GM13977 (cell line): ENCODE measurements at regions not wholly inside any gene's neighbourhood (a gene's known extent, or its start where the extent isn't known, plus 50 kb on each side); places are given as distances from the start of the nearest gene placed in this dataset.

Source experiments
- DNase-seq: peaks from one replicate; pipeline ENCODE4 v3.0.0; 2012; ENCODE audit warnings: low spot score
- in situ Hi-C: fragments of 300-500 bp; cut with MboI; formaldehyde crosslinking; loops from one replicate; pipeline ENCODE4 v1.12.0; 2022; ENCODE audit warnings: low sequenced_read_pairs, low pct_unique_long_range_greater_than_20kb, mixed read lengths, inconsistent platforms; ENCODE audit not compliant: unreplicated experiment
- TF ChIP-seq, protein P1 (sequence below): IDR thresholded peaks from 2 replicates; pipeline ENCODE4 v1.5.1; 2012; ENCODE audit warnings: mild to moderate bottlenecking, control low read depth; ENCODE audit not compliant: insufficient read depth; ENCODE audit errors: extremely low read depth, missing control alignments

DNA sequence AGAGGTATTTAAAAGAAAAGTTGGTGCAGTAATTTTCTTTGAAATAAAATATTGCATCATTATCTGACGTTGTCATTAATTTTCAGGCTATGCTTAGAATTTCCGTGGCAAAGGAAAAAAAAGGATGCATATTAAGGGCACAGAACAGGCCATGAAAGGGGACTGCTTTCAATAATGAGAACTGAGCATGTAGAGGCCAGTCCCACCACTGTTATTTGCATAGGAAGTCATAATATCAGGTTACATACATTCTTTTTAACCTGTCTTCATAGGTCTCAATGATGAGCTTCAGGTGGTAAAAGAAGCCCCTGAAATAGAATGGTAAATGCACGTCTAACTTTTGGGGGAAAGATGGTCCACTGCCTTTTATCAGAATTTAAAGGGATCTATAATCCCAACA lies 272.1 kb upstream of the ALCAM start:
- no peak for DNase-seq
- TF ChIP-seq, protein P1, sequence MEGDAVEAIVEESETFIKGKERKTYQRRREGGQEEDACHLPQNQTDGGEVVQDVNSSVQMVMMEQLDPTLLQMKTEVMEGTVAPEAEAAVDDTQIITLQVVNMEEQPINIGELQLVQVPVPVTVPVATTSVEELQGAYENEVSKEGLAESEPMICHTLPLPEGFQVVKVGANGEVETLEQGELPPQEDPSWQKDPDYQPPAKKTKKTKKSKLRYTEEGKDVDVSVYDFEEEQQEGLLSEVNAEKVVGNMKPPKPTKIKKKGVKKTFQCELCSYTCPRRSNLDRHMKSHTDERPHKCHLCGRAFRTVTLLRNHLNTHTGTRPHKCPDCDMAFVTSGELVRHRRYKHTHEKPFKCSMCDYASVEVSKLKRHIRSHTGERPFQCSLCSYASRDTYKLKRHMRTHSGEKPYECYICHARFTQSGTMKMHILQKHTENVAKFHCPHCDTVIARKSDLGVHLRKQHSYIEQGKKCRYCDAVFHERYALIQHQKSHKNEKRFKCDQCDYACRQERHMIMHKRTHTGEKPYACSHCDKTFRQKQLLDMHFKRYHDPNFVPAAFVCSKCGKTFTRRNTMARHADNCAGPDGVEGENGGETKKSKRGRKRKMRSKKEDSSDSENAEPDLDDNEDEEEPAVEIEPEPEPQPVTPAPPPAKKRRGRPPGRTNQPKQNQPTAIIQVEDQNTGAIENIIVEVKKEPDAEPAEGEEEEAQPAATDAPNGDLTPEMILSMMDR: no peak
- in situ Hi-C loops: no loop called here

DNA sequence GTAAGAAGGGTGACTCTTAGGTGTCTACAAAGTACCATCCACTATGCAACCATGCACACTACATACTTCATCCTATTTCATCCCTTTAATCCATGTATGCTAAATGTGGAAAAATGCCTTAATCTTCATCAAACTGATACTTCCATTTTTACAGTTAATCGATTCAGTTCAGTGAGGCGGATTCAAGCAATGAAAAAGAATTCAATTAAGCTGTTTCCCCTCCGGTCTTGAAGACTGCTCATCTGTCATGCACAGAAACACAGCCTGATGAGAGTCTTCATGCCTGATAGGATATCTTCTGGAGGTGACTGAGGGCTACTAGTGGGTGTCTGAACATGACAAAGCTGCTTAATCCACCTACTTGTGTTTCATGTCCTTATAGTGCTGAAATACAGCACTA lies 270.6 kb upstream of the ALCAM start:
- TF ChIP-seq, protein P1: no peak
- in situ Hi-C loops: no loop called here
- no peak for DNase-seq

DNA sequence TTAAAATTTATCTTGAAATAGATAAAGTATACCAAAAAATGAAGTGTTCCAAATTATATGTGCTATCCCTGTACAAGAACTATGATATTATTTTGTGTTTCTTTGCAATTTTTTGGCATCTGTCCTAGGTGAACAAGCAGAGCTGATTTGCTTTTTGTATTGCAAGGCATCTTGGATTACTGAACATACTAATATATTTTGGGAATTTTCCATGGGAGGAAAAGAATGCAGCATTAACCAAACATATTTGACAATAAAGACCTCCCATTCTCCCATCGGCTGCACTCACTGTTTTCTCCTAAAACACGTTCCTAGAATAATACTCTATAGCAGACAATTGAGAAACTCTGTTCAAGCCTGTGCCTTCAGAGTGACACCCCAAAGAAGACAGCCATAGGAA lies 265.1 kb upstream of the ALCAM start:
- in situ Hi-C loops: no loop called here
- DNase-seq: no peak
- TF ChIP-seq, protein P1: no peak

DNA sequence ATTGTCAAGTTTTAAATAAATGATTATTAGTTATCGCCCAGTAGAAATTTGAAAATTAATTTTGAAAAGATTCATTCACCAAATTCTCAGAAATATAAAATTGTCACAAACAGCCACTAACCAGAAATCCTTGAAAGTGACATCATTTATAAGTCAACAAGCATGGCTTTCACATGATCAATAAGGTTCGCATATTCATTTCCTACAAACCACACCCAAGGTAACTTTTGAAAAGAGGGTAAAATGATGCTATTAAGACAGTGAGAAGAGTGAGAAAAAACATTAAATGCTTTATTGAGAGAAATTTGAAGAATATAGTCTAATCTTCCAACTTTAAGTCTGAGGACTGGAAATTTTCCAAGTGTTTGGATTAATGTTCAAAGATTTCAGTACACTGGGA lies 263.6 kb upstream of the ALCAM start:
- DNase-seq: no peak
- TF ChIP-seq, protein P1: no peak
- in situ Hi-C loops: no loop called here

DNA sequence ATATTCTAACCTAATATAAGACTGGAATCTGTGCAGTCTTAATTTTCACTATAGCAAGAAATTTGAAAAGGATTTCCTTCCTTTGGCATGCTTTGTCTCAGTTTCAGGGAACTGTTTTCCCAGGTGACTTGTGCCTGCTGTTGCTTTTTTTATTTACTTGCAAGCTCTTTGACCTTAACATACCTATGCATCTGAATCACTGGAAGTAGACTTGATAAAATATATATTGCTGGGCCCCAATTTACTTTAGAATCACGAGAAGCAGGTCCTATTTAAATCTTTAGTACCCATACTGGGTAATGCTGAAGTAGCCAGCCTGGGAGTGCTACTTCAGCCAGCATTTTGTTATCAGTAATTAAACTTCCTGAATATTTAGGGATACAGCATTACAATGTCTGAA lies 257.9 kb upstream of the ALCAM start:
- no peak for DNase-seq
- in situ Hi-C loops: no loop called here
- TF ChIP-seq, protein P1: no peak

DNA sequence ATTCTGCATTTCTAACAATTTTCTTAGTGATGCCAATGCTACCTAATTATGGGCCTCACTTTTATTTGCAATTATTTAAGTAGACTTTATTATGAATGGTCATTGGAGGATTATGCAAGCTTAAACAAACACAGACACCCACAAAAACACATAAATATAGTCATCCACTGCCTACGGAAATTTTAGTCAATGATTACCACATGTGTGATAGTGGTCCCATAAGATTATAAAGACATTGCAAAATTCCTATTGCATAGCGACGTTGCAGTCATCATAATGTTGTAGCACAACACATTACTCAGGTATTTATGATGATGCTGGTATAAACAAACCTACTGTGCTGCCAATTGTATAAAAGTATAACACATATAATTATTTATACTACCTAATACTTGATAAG lies 247.8 kb upstream of the ALCAM start:
- DNase-seq: no peak
- in situ Hi-C loops: no loop called here
- TF ChIP-seq, protein P1: no peak

DNA sequence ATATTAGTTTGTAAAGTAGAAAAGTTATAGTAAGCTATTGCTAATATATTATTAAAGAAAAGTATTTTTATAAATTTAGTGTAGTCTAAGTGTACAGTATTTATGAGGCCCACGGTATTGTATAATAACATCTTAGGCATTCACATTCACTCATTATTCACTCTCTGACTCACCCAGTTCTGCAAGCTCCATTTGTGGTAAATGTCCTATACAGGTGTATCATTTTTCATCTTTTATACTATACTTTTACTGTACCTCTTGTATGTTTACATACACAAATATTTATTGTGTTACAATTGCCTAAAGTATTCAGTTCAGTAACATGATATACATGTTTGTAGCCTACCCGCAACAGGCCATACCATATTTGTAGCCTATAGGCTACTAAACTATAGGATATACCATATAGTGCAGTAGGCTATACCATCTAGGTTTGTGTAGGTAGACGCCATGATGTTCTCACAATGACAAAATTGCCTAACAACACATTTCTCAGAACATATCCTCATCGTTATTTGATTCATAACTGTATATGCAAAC lies 246.8 kb upstream of the ALCAM start:
- TF ChIP-seq, protein P1: no peak
- DNase-seq: no peak
- in situ Hi-C loops: no loop called here
